IMR-90 (cell line): ENCODE measurements at regions not wholly inside any gene's neighbourhood (a gene's known extent, or its start where the extent isn't known, plus 50 kb on each side); places are given as distances from the start of the nearest gene placed in this dataset.

Experiments used
- ATAC-seq: fragments of 200-7000 bp; cut with Tn5 transposase; 2 replicates; pipeline ENCODE4 v1.9.1; 2020; ENCODE audit warnings: low read depth, mild to moderate bottlenecking, moderate library complexity
- BruUV-seq: library from RNA; stranded (reverse); fragments of 400-500 nt; replicated peaks from 2 replicates; lab custom pipeline; 2021; lab: Mats Ljungman, UMichigan
- CTCF ChIA-PET: fragments of 300-600 bp; formaldehyde crosslinking; extraction: SDS; loops from one replicate; lab custom pipeline; 2021; ENCODE audit warnings: antibody characterized with exemption; lab: Yijun Ruan, JAX
- POLR2A ChIA-PET: fragments of 300-600 bp; sonication (Branson Sonifier 250); formaldehyde crosslinking; loops from one replicate; lab custom pipeline; 2022; ENCODE audit warnings: antibody characterized with exemption; ENCODE audit not compliant: unreplicated experiment; lab: Charles Lee
- DNase-seq: peaks from one replicate; pipeline ENCODE4 v3.0.0; 2013
- H2AFZ ChIP-seq: replicated peaks from 2 replicates; pipeline ENCODE3; 2013; ENCODE audit warnings: low read length, mild to moderate bottlenecking; ENCODE audit not compliant: poor library complexity
- H2AK5ac ChIP-seq: 2 replicates; pipeline ENCODE4 v1.6.1; 2013; ENCODE audit warnings: low read depth, low read length, inconsistent platforms
- H2AK9ac ChIP-seq: replicated peaks from 2 replicates; pipeline ENCODE3; 2013; ENCODE audit warnings: mild to moderate bottlenecking, low read depth, low read length, moderate library complexity; ENCODE audit not compliant: poor library complexity
- H2BK120ac ChIP-seq: 2 replicates; pipeline ENCODE4 v1.6.1; 2013; ENCODE audit warnings: low read depth, low read length, inconsistent platforms
- H2BK15ac ChIP-seq: 3 replicates; pipeline ENCODE4 v1.6.1; 2013; ENCODE audit warnings: low read depth, low read length, inconsistent platforms
- H2BK20ac ChIP-seq: 2 replicates; pipeline ENCODE4 v1.6.1; 2013; ENCODE audit warnings: low read depth, mild to moderate bottlenecking, inconsistent platforms, low read length, moderate library complexity
- H2BK5ac ChIP-seq: 2 replicates; pipeline ENCODE4 v1.6.1; 2013; ENCODE audit warnings: mild to moderate bottlenecking, low read depth, low read length, inconsistent platforms; ENCODE audit not compliant: poor library complexity, severe bottlenecking
- H3K14ac ChIP-seq: replicated peaks from 2 replicates; pipeline ENCODE4 v1.6.1; 2013; ENCODE audit warnings: low read depth, low read length, inconsistent platforms
- H3K18ac ChIP-seq: 2 replicates; pipeline ENCODE4 v1.6.1; 2013; ENCODE audit warnings: low read depth, low read length, control low read depth
- H3K23ac ChIP-seq: 2 replicates; pipeline ENCODE4 v1.6.1; 2013; ENCODE audit warnings: low read depth, low read length, inconsistent platforms
- H3K27ac ChIP-seq: 2 replicates; pipeline ENCODE4 v1.5.1; 2013; ENCODE audit warnings: mild to moderate bottlenecking, control low read depth, low read length; ENCODE audit not compliant: insufficient read depth
- H3K27me3 ChIP-seq: 2 replicates; pipeline ENCODE4 v1.6.1; 2013; ENCODE audit warnings: low read length; ENCODE audit not compliant: control insufficient read depth, insufficient read depth
- H3K36me3 ChIP-seq: 2 replicates; pipeline ENCODE4 v1.6.1; 2013; ENCODE audit warnings: low read length, mixed read lengths; ENCODE audit not compliant: control insufficient read depth, insufficient read depth
- H3K4ac ChIP-seq: 2 replicates; pipeline ENCODE4 v1.6.1; 2013; ENCODE audit warnings: low read depth, low read length, inconsistent platforms
- H3K4me1 ChIP-seq: 2 replicates; pipeline ENCODE4 v1.6.1; 2013; ENCODE audit warnings: low read length, mixed read lengths; ENCODE audit not compliant: control insufficient read depth, insufficient read depth
- H3K4me2 ChIP-seq: 2 replicates; pipeline ENCODE4 v1.6.1; 2013; ENCODE audit warnings: low read depth, mild to moderate bottlenecking, control low read depth, low read length, moderate library complexity
- H3K4me3 ChIP-seq: 2 replicates; pipeline ENCODE4 v1.5.1; 2013; ENCODE audit warnings: low read depth, mild to moderate bottlenecking, control low read depth, low read length, moderate library complexity; ENCODE audit not compliant: insufficient read depth
- H3K56ac ChIP-seq: 2 replicates; pipeline ENCODE4 v1.6.1; 2013; ENCODE audit warnings: low read length, inconsistent platforms; ENCODE audit not compliant: insufficient read depth; ENCODE audit errors: extremely low read depth
- H3K79me1 ChIP-seq, 2 experiments: 2 replicates each; pipeline ENCODE4 v1.6.1; 2013; ENCODE audit warnings: low read length in 2 of 2, inconsistent platforms in 1 of 2, low read depth in 1 of 2
- H3K9ac ChIP-seq: 2 replicates; pipeline ENCODE4 v1.6.1; 2013; ENCODE audit warnings: low read depth, low read length, control low read depth
- H3K9me1 ChIP-seq: 2 replicates; pipeline ENCODE4 v1.6.1; 2013; ENCODE audit warnings: low read length, inconsistent platforms; ENCODE audit not compliant: insufficient read depth
- H3K9me3 ChIP-seq: 2 replicates; pipeline ENCODE4 v1.6.1; 2013; ENCODE audit warnings: low read length; ENCODE audit not compliant: control insufficient read depth, insufficient read depth
- H4K20me1 ChIP-seq: 2 replicates; pipeline ENCODE4 v1.6.1; 2013; ENCODE audit warnings: low read length, inconsistent platforms; ENCODE audit not compliant: insufficient read depth
- H4K5ac ChIP-seq: 2 replicates; pipeline ENCODE4 v1.6.1; 2013; ENCODE audit warnings: mild to moderate bottlenecking, low read depth, low read length, control low read depth
- H4K8ac ChIP-seq, 2 experiments: 2 replicates each; pipeline ENCODE4 v1.6.1; 2013; ENCODE audit warnings: low read depth in 2 of 2, low read length in 2 of 2, control low read depth in 1 of 2, inconsistent platforms in 1 of 2
- H4K91ac ChIP-seq: 2 replicates; pipeline ENCODE4 v1.6.1; 2013; ENCODE audit warnings: low read depth, low read length, inconsistent platforms; ENCODE audit not compliant: insufficient read depth
- BHLHE40 ChIP-seq: fragments of 150-350 bp; IDR thresholded peaks from 2 replicates; pipeline ENCODE4 v1.6.1; 2016; ENCODE audit warnings: mild to moderate bottlenecking, low read depth, low read length
- CEBPB ChIP-seq: IDR thresholded peaks from 2 replicates; pipeline ENCODE4 v1.6.1; 2012; ENCODE audit warnings: low read depth, low read length, improper control_type of control experiment
- FOS ChIP-seq: fragments of 150-350 bp; IDR thresholded peaks from 2 replicates; pipeline ENCODE4 v1.6.1; 2016; ENCODE audit warnings: low read depth, low read length
- MAFK ChIP-seq: IDR thresholded peaks from 2 replicates; pipeline ENCODE4 v1.6.1; 2012; ENCODE audit warnings: low read depth, low read length, improper control_type of control experiment
- MAZ ChIP-seq: IDR thresholded peaks from 2 replicates; pipeline ENCODE4 v1.6.1; 2012; ENCODE audit warnings: low read depth, mild to moderate bottlenecking, low read length, improper control_type of control experiment, moderate library complexity, borderline replicate concordance
- MXI1 ChIP-seq: IDR thresholded peaks from 2 replicates; pipeline ENCODE4 v1.6.1; 2012; ENCODE audit warnings: low read depth, mild to moderate bottlenecking, low read length, moderate library complexity, borderline replicate concordance
- POLR2A ChIP-seq: IDR thresholded peaks from 2 replicates; pipeline ENCODE4 v1.6.1; 2012; ENCODE audit warnings: mild to moderate bottlenecking, low read depth, low read length
- RAD21 ChIP-seq: IDR thresholded peaks from 2 replicates; pipeline ENCODE4 v1.6.1; 2012; ENCODE audit warnings: low read length, improper control_type of control experiment
- RCOR1 ChIP-seq: IDR thresholded peaks from 2 replicates; pipeline ENCODE4 v1.6.1; 2012; ENCODE audit warnings: mild to moderate bottlenecking, low read length, improper control_type of control experiment; ENCODE audit not compliant: insufficient replicate concordance
- RFX5 ChIP-seq: IDR thresholded peaks from 2 replicates; pipeline ENCODE4 v1.8.0; 2012; ENCODE audit warnings: low read depth, mild to moderate bottlenecking, low read length, moderate library complexity
- SMC3 ChIP-seq: fragments of 150-350 bp; IDR thresholded peaks from 2 replicates; pipeline ENCODE4 v1.6.1; 2016; ENCODE audit warnings: low read depth, mild to moderate bottlenecking, antibody characterized with exemption, low read length, moderate library complexity
- WGBS, 2 experiments: methylation state at CpG; one replicate each; pipeline versions ENCODE4 v1.1.5 to v1.1.7; 2013; ENCODE audit warnings: missing lambda C conversion rate in 2 of 2; ENCODE audit not compliant: insufficient read length in 1 of 2; ENCODE audit errors: extremely low coverage in 2 of 2; 5-methylcytosine and 5-hydroxymethylcytosine counted together
- dilution Hi-C: fragments of 300-500 bp; cut with HindIII; formaldehyde crosslinking; loops from one replicate; pipeline ENCODE4 v1.14.3; 2018; ENCODE audit warnings: low sequenced_read_pairs; ENCODE audit not compliant: unreplicated experiment
- in situ Hi-C: fragments of 300-500 bp; cut with MboI; formaldehyde crosslinking; loops from 3 replicates; pipeline ENCODE4 v1.14.3; 2019; ENCODE audit warnings: low sequenced_read_pairs, inconsistent platforms, mixed read lengths
- intact Hi-C: fragments of 100-400 bp; cut with micrococcal nuclease; formaldehyde crosslinking; loops from 2 replicates; pipeline ENCODE4 v1.10.0; 2022
- TF ChIP-seq, protein P1 (sequence below): fragments of 150-350 bp; IDR thresholded peaks from 2 replicates; pipeline ENCODE4 v1.6.1; 2017; ENCODE audit warnings: mild to moderate bottlenecking, antibody characterized with exemption, low read length, low read depth

DNA sequence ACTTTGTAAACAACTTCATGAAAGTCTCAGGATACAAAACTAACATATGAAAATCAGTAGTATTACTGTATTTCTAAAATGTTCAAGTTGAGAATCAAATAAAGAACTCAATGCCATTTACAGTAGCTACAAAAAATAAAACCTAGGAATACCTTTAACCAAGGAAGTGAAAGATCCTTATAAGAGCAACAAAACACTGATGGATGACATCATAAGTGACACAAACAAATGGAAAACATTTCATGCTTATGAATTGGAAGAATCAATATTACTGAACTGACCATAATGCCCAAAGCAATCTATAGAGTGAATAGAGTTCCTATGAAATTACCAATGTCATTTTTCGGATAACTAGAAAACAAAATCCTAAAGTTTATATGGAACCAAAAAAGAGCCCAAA, 1038.1 kb downstream of the SUCLG1 start:
- no peak overlapping the region for H2BK120ac ChIP-seq
- no peak overlapping the region for H3K18ac ChIP-seq
- H3K27ac ChIP-seq: no peak overlapping the region
- H2AFZ ChIP-seq: no peak overlapping the region
- no peak overlapping the region for H4K8ac ChIP-seq
- H3K4me1 ChIP-seq: no peaks in the 10 kb centered on the region
- ChIA-PET CTCF (interaction anchor here (0.6 kb wide), 1 partner anchor 853 kb away, joined by 3 read pairs; no protein-coding TSS in a partner anchor), POLR2A (no interaction called here)
- no peak overlapping the region for H2AK9ac ChIP-seq
- no peak overlapping the region for H3K4me2 ChIP-seq
- in situ Hi-C loops: no loop called here
- no peak overlapping the region for H2BK5ac ChIP-seq
- H3K4me3 ChIP-seq: no peak overlapping the region
- TF ChIP-seq RAD21 (no peak), MAFK (no peak), RFX5 (no peak), CEBPB (no peak), SMC3 (no peak), FOS (no peak), BHLHE40 (no peak), RCOR1 (no peak), MAZ (no peak), MXI1 (no peak), POLR2A (no peak)
- TF ChIP-seq, protein P1, sequence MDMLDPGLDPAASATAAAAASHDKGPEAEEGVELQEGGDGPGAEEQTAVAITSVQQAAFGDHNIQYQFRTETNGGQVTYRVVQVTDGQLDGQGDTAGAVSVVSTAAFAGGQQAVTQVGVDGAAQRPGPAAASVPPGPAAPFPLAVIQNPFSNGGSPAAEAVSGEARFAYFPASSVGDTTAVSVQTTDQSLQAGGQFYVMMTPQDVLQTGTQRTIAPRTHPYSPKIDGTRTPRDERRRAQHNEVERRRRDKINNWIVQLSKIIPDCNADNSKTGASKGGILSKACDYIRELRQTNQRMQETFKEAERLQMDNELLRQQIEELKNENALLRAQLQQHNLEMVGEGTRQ: no peak
- DNase-seq (no peak), ATAC-seq (no peak)
- no peak overlapping the region for H4K5ac ChIP-seq
- peaks cover 11% of the 10 kb centered on the region for H3K9me3 ChIP-seq
- H3K27me3 ChIP-seq: no peaks in the 10 kb centered on the region
- no peak overlapping the region for H3K4ac ChIP-seq
- no peak overlapping the region for H4K91ac ChIP-seq
- no peaks in the 10 kb centered on the region for H3K79me1 ChIP-seq
- no peaks in the 10 kb centered on the region for H4K20me1 ChIP-seq
- dilution Hi-C loops: no loop called here
- no peaks in the 10 kb centered on the region for H3K36me3 ChIP-seq
- no peak overlapping the region for H2BK20ac ChIP-seq
- H3K56ac ChIP-seq: no peak overlapping the region
- intact Hi-C loops: no loop called here
- H3K9ac ChIP-seq: no peak overlapping the region
- no CpG with 5 or more reads among the region's 1 CpG for WGBS, 2 experiments
- no peak overlapping the region for H3K14ac ChIP-seq
- BruUV-seq: no TSS peak
- H3K23ac ChIP-seq: no peak overlapping the region
- H2AK5ac ChIP-seq: no peak overlapping the region
- H2BK15ac ChIP-seq: no peak overlapping the region
- H3K9me1 ChIP-seq: no peaks in the 10 kb centered on the region
